NT2/D1 (cell line): ENCODE measurements at regions not wholly inside any gene's neighbourhood (a gene's known extent, or its start where the extent isn't known, plus 50 kb on each side); places are given as distances from the start of the nearest gene placed in this dataset.

Experiments used
- SUZ12 ChIP-seq: IDR thresholded peaks from 2 replicates; pipeline ENCODE4 v1.6.1; 2011; ENCODE audit not compliant: insufficient read length, insufficient read depth; ENCODE audit errors: extremely low read depth
- YY1 ChIP-seq: IDR thresholded peaks from 2 replicates; pipeline ENCODE4 v1.6.1; 2011; ENCODE audit not compliant: insufficient read length, insufficient read depth

- TF ChIP-seq YY1, result no peak
- no peak for TF ChIP-seq SUZ12
These were observed 597.0 kb downstream of the PSAT1 start for GRCh38 chr9:78893774-78894401.
